ENCODE measurements at regions not wholly inside any gene's neighbourhood (a gene's known extent, or its start where the extent isn't known, plus 50 kb on each side); places are given as distances from the start of the nearest gene placed in this dataset.

DNA sequence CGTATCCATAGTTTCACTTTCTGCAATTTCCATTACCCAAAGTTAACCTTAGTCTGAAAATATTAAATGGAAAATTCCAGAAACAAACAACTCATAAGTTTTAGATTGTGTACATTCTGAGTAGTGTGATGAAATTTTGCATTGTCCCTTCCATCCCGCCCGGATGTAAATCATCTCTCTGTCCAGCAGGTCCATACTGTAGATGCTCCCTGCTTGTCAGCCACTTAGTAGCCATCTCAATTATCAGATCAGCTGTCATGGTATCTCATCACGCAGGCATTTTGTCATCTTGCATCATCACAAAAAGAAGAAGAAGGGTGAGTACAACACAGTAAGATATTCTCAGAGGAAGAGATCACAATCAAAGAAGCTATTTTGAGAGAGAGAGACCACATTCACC, 185.0 kb upstream of the STK17B start:
- DNase-seq (ENCODE audit: low spot score): no peak

GRCh38 chr2:196360650-196361049, 189.3 kb upstream of the STK17B start:
- no peak for DNase-seq (ENCODE audit: low spot score)

DNA sequence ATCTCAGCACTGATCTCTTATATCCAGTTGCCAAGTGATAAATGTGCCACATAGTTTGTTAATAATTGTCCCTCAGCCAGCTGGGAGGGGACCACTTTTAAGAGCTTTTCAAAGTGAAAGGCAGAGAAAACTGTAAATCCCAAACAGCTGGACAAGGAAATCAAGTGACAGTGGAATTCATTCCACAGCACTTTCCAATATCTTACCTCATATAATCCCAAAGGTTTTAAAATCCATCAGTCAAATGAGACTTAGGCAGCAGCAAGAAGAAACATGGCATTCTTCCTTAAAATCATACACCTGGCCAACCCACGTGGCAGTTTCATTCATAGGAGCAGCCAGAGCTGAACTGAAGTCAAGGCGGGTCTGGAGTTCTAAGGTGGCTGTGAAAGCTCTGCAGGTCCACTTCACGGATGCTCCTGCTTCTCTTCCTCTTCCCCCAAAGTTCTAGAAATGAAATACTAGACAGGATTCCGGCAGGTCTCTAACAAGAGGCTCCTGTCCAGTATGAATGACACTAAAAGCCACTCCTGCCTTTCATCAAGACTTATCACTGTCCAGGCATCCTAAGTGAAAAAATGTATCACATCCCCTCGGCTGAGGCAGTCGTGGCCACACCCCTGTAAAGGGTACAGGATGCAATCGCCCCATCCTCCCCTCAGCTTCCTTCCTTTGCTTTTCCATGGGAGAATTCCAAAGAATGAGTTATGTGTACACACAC, 190.4 kb upstream of the STK17B start:
- no peak for DNase-seq (ENCODE audit: low spot score)

- DNase-seq (ENCODE audit: low spot score): no peak
Observed at GRCh38 chr2:196362973-196363549, 191.7 kb upstream of the STK17B start.

DNA sequence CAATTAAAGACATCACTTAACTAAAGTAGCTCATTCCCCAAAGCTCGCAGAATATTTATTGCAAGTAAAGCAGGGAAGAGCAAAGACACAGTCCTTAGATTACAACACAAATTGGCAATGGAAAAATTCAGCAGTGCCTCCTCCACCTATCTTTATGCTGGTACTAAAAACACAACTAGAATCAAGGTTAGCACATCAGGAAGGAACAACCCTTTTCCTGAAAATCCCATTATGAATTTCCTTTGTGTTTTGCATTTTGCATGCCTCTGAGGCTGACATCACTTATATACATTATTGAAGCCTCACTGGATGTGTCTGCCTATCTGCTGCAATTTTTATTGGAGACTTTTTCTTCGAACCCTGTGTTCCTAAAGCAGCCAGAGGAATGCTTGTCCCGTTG, 193.8 kb upstream of the STK17B start:
- no peak for DNase-seq (ENCODE audit: low spot score)

DNA sequence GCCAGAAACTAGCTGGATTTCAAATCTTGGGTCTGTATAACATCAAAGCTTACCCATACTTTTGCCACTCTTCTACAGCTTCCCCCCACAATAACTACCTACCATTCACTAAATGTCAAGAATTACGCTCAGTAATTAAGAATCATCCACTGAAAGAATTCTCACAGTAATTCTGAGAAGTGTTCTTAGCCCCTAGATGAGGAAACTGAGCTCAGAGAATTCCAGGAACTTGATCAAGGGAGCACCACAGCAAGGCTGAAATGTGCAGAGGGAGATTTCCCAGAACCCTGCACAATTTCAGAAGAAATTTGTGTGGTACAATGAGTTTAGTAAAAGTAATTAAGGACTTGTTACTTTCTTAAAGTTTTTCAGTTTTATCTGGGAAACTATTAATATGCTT, 194.5 kb upstream of the STK17B start:
- no peak for DNase-seq (ENCODE audit: low spot score)

DNA sequence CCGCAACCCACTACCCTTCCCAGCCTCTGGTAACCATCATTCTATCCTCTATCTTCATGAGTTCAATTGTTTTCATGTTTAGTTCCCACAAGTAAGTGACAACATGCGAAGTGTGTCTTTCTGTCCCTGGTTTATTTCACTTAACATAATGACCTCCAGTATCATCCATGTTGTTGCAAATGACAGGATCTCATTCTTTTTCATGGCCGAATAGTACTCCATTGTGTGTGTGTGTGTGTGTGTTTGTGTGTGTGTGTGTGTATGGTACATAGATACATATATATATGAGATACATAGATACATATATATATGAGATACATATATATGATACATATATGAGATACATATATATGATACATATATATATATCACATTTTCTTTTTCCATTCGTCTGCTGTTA, 196.3 kb upstream of the STK17B start:
- DNase-seq (ENCODE audit: low spot score): no peak

DNA sequence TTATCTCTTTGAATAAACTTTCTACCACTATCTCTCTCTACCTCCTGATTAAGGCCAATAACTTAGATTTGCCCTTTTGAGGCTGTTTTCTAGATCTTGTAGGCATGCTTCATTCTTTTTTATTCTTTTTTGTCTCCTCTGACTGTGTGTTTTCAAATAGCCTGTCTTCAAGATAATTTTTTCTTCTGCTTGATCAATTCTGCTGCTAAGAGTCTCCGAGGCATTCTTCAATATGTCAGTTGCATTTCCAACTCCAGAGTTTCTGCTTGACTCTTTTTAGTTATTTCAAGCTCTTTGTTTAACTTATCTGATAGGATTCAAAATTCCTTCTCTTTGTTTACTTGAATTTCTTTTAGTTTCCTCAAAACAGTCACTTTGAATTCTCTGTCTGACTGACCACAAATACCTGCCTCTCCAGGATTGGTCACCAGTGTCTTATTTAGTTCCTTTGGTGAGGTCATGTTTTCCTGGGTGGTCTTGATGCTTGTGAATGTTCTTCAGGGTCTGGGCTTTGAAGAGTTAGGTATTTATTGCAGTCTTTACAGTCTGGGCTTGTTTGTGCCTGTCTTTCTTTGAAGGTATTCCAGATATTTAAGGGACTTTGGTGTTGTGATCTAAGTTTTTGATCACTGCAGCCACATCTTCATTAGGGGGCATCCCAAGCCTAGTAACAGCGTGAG, 197.3 kb upstream of the STK17B start:
- DNase-seq (ENCODE audit: low spot score): no peak

GRCh38 chr2:196369967-196370366, 198.6 kb upstream of the STK17B start:
- no peak for DNase-seq (ENCODE audit: low spot score)

GRCh38 chr2:196370381-196370780, 199.0 kb upstream of the STK17B start:
- no peak for DNase-seq (ENCODE audit: low spot score)

- DNase-seq (ENCODE audit: low spot score): no peak
Observed at GRCh38 chr2:196372276-196372809, 201.0 kb upstream of the STK17B start.

DNA sequence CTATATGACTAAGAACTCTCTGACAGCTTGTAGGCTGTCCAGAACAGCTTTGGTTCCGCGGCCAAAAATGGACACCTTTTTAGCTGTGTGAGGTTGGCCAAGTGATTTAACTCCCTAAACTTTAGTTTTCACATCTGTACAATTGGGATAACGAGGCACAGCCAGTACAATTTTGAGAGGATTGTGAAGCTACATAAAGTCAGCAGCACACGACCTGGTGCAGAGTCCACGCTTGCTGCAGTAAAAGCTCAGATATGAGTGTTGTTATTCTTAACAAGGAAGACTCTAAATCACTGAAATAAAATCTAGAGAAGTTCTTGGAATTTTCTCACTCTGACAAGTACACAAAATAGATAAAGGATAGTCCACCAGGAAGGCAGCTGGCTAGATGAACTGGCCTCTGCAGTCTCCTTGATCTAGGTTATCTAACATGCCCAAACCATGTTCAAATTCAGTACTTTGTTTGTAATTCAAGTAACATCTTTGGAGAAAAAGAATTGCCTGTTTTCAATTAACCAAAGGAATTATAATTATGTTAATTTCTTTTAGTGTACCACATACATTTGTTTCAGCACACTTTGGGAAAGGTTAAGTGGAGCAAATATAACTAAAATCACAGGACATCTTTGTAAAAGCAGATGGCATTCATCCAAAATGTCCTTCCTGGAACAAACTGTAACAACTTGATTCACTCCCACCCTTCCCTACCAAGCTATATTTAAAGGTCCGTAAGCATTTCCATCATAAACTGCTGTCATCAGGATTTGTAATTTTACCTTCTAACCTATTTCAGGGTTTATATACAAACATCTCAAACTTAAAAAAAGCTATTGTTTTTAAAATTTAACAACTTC, 201.7 kb upstream of the STK17B start:
- no peak for DNase-seq (ENCODE audit: low spot score)

DNA sequence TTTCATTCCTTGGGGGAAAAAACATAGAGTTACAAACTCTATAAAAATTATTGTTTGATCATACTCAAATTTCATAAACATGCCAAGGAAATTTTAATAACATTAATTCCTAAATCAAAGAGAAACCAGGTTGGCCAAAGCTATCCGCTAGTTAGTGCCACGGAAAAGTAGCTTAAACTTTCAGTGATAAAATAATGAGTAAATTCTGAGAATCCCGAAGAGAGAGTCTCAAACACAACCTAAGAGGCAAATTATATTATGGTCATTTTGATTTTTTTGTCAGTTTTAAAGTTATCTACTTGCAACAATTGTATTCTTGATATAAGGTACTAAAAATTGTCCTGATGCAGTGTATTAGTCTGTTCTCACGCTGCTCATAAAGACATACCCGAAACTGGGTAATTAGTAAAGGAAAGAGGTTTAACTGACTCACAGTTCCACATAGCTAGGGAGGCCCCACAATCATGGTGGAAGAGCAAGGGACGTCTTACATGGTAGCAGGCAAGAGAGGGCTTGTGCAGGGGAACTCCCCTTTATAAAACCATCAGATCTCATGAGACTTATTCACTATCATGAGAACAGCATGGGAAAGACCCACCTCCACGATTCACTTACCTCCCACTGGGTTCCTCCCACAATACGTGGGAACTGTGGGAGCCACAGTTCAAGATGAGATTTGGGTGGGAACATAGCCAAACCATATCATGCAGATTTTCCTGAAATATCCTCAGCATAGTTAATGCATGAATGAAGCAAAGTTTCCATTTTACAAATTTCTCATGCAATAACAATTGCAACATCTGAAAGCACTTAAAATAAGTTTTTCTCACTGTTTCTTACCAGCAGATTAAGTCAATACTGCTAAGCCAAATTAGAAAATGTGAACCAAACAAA, 205.9 kb upstream of the STK17B start:
- DNase-seq (ENCODE audit: low spot score): no peak

GRCh38 chr2:196379600-196379999, 208.2 kb upstream of the STK17B start:
- no peak for DNase-seq (ENCODE audit: low spot score)

GRCh38 chr2:196380098-196380497, 208.7 kb upstream of the STK17B start:
- no peak for DNase-seq (ENCODE audit: low spot score)

DNA sequence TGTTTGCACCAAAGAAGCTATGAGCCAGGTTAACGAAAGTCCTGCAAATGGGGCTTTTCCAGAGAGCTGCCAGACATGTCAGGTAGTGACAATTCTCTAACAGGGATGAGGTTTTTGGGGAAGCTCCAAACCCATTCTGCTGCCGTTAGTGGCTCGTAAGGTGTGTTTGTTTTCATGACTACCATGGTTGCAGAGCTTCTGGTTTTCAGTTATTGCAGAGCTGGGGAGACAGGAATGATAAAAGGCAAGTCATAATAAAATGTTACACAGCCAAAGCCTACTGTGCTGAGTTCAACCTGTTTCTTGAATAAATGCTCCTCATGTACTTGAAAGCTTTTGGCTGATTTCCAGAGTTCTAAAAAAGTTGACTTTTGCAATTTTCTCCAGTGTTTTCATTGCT, 209.2 kb upstream of the STK17B start:
- no peak for DNase-seq (ENCODE audit: low spot score)

DNA sequence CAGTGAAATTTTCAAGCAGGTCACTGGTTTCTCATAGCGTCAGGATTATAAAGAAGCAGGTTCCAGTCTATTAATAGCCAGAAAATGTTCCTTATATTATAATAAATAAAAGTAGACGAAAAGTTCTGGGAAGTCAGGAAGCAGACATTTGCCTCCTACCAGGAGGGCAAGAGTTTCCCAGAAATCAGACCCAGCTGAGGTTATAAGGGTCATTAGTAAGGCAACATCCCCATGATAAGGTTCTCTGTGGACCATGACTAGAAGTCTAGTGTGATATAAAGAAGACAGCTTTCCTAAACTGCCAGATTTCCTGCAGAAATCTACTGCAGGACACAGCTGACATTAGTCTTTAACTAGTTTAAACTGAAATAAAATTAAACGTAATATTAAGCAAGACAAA, 210.1 kb upstream of the STK17B start:
- DNase-seq (ENCODE audit: low spot score): no peak

DNA sequence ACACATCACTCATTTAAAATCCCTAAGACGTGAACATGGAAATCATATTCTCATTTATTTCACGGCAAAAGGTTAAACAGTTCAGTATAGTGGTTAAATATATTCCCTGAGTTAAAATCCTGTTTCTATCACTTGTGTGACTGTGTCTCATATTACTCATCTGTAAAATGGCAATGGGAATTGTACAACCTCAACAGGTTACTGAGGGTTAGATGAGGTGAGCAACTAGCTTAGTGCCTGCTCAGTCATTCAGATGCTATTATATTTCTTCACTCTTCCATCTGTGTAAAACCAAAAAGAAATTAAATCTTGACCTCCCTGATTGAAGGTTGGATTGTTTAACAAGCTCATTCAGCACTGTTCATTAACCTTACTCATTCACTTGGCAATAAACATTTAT, 212.4 kb upstream of the STK17B start:
- no peak for DNase-seq (ENCODE audit: low spot score)

DNA sequence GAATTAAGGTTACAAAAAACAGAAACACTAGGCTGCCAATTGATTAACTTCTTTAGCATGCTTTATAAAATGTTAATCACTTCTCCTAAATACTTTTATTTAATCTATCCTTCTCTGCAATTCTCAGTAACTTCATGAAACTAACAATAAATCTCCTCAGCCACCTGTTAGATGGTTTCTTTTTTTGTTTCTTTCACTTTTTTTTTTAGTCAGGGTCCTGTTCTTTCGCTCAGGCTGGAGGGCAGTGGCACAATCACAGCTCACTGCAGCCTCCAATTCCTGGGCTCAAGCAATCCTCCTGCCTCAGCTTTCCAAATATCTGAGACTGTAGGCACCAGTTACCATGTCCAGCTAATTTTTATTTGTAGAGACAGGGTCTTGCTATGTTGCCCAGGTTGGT, 213.4 kb upstream of the STK17B start:
- no peak for DNase-seq (ENCODE audit: low spot score)

DNA sequence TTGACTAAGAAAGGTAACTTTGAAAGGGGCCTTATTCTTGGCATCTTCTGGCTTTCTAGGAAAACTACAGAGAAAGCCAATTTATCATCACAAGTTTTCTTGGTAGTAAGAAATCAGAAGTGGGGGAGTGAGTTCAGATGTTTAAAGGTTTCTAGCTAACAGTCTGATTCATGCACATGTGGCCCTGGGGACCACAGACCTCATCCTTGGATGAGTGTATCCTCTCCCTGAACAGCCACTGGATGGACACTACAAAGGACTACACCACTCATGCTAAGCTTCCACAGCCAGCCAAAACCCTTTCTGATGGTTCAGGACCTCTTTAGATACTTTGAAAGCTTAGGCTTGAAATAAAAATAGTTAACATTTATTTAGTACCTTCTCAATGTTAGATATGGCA, 218.3 kb upstream of the STK17B start:
- no peak for DNase-seq (ENCODE audit: low spot score)

Measured in HT-29 (cell line).